Endothelial cell of umbilical vein (primary cell): ENCODE measurements at regions not wholly inside any gene's neighbourhood (a gene's known extent, or its start where the extent isn't known, plus 50 kb on each side); places are given as distances from the start of the nearest gene placed in this dataset.

Source experiments
- BruUV-seq: library from RNA; stranded (reverse); fragments of 400-500 nt; replicated peaks from 2 replicates; lab custom pipeline; 2021; lab: Mats Ljungman, UMichigan
- CTCF ChIA-PET: fragments of 300-600, 350-600 bp; sonication (Branson Sonifier 250); formaldehyde crosslinking; loops from one replicate; lab custom pipeline; 2021; ENCODE audit warnings: antibody characterized with exemption, inconsistent platforms; lab: Charles Lee
- POLR2A ChIA-PET: fragments of 300-600, 350-600 bp; sonication (Branson Sonifier 250); formaldehyde crosslinking; loops from one replicate; lab custom pipeline; 2021; ENCODE audit warnings: antibody characterized with exemption, inconsistent platforms; lab: Charles Lee
- DNase-seq: peaks from one replicate; pipeline ENCODE4 v3.0.0-alpha.2; 2011; ENCODE audit warnings: low read depth, low spot score
- FAIRE-seq: peaks from 2 replicates; lab custom pipeline; 2011; peaks lifted over from hg19 to GRCh38; lab: Jason Lieb, UNC
- H2AFZ ChIP-seq: 2 replicates; pipeline ENCODE4 v1.6.0; 2012; ENCODE audit warnings: low read depth, low read length, control low read depth, inconsistent platforms
- H3K27ac ChIP-seq: 2 replicates; pipeline ENCODE4 v1.5.1; 2011; ENCODE audit warnings: low read depth, mild to moderate bottlenecking, control low read depth, low read length, moderate library complexity; ENCODE audit not compliant: insufficient read depth
- H3K27me3 ChIP-seq, 2 experiments: 2 replicates each; pipeline versions ENCODE4 v1.6.0 to v1.6.1; 2011; ENCODE audit warnings: low read length in 2 of 2, mixed read lengths in 1 of 2; ENCODE audit not compliant: control insufficient read depth in 2 of 2, insufficient read depth in 2 of 2
- H3K36me3 ChIP-seq, 2 experiments: 2 replicates in 1 of 2; 3 replicates in 1 of 2; pipeline ENCODE4 v1.5.1; 2011; ENCODE audit warnings: low read length in 2 of 2, mild to moderate bottlenecking in 1 of 2, moderate library complexity in 1 of 2; ENCODE audit not compliant: control insufficient read depth in 2 of 2, insufficient read depth in 2 of 2; ENCODE audit errors: extremely low read depth in 1 of 2
- H3K4me1 ChIP-seq: 3 replicates; pipeline ENCODE4 v1.5.1; 2011; ENCODE audit warnings: mild to moderate bottlenecking, low read length; ENCODE audit not compliant: control insufficient read depth, insufficient read depth; ENCODE audit errors: extremely low read depth
- H3K4me2 ChIP-seq: 2 replicates; pipeline ENCODE4 v1.6.1; 2011; ENCODE audit warnings: low read length, control low read depth, mixed read lengths; ENCODE audit not compliant: insufficient read depth
- H3K4me3 ChIP-seq, 3 experiments: fragments of 200-600 bp in 1 of 3; sonication (generic), shearing (Covaris generic) in 1 of 3; replicated peaks in 1 of 3; 2 replicates each; pipeline ENCODE4 v1.5.1; 2011 to 2016; ENCODE audit warnings: control low read depth in 3 of 3, low read length in 3 of 3, mild to moderate bottlenecking in 2 of 3, inconsistent platforms in 1 of 3, low read depth in 1 of 3, moderate library complexity in 1 of 3; ENCODE audit not compliant: insufficient read depth in 1 of 3
- H3K79me2 ChIP-seq: 2 replicates; pipeline ENCODE4 v1.6.0; 2012; ENCODE audit warnings: low read length, inconsistent platforms; ENCODE audit not compliant: control insufficient read depth, insufficient read depth
- H3K9ac ChIP-seq: replicated peaks from 2 replicates; pipeline ENCODE3; 2011; ENCODE audit warnings: low read length, control low read depth; ENCODE audit not compliant: insufficient read depth; ENCODE audit errors: extremely low read depth
- H3K9me1 ChIP-seq: replicated peaks from 3 replicates; pipeline ENCODE4 v1.6.0; 2011; ENCODE audit warnings: mild to moderate bottlenecking, low read length; ENCODE audit not compliant: control insufficient read depth, insufficient read depth; ENCODE audit errors: extremely low read depth
- H3K9me3 ChIP-seq: replicated peaks from 2 replicates; pipeline ENCODE4 v1.5.1; 2012; ENCODE audit warnings: low read length, inconsistent platforms; ENCODE audit not compliant: control insufficient read depth, insufficient read depth
- H4K20me1 ChIP-seq: replicated peaks from 2 replicates; pipeline ENCODE3; 2011; ENCODE audit warnings: mild to moderate bottlenecking, low read length; ENCODE audit not compliant: control insufficient read depth, insufficient read depth; ENCODE audit errors: extremely low read depth
- EZH2 ChIP-seq: IDR thresholded peaks from 2 replicates; pipeline ENCODE4 v1.6.1; 2012; ENCODE audit warnings: borderline replicate concordance, low read depth, mild to moderate bottlenecking, moderate library complexity, low read length, inconsistent platforms; ENCODE audit not compliant: severe bottlenecking
- GATA2 ChIP-seq: IDR thresholded peaks from 2 replicates; pipeline ENCODE4 v1.7.0; 2011; ENCODE audit warnings: low read depth, mild to moderate bottlenecking, moderate library complexity, mixed read lengths, low read length; ENCODE audit not compliant: insufficient read length, insufficient read depth
- JUN ChIP-seq: IDR thresholded peaks from 2 replicates; pipeline ENCODE4 v1.6.1; 2011; ENCODE audit warnings: borderline replicate concordance, low read depth; ENCODE audit not compliant: insufficient read length, insufficient read depth
- MYC ChIP-seq: IDR thresholded peaks from one replicate; pipeline ENCODE4 v1.6.1; 2011; ENCODE audit warnings: mild to moderate bottlenecking, low read depth, low read length
- POLR2A ChIP-seq: IDR thresholded peaks from 2 replicates; pipeline ENCODE4 v1.6.1; 2012; ENCODE audit warnings: low read depth, mild to moderate bottlenecking, control low read depth, low read length
- POLR2AphosphoS5 ChIP-seq: IDR thresholded peaks from 2 replicates; pipeline ENCODE4 v1.6.1; 2012; ENCODE audit warnings: low read depth, mild to moderate bottlenecking, control low read depth, low read length, moderate library complexity; ENCODE audit not compliant: insufficient read depth
- dilution Hi-C: fragments of 300-500 bp; cut with MboI; formaldehyde crosslinking; loops from one replicate; pipeline ENCODE4 v1.15.0; 2019; ENCODE audit warnings: low sequenced_read_pairs; ENCODE audit not compliant: extremely low pct_ligation_motif_present
- intact Hi-C: fragments of 100-400 bp; cut with micrococcal nuclease; formaldehyde crosslinking; loops from one replicate; pipeline ENCODE4 v1.10.0; 2022
- TF ChIP-seq, protein P1 (sequence below), 2 donors: IDR thresholded peaks; 1 replicate in 1 of 2; 2 replicates in 1 of 2; pipeline ENCODE4 v1.5.1; 2011; ENCODE audit warnings: low read length in 2 of 2, mild to moderate bottlenecking in 2 of 2, moderate library complexity in 2 of 2, control low read depth in 1 of 2, inconsistent platforms in 1 of 2, low read depth in 1 of 2; ENCODE audit not compliant: insufficient read depth in 1 of 2; ENCODE audit errors: extremely low read depth in 1 of 2
- TF ChIP-seq, protein P2 (sequence below): IDR thresholded peaks from 2 replicates; pipeline ENCODE4 v1.6.1; 2011; ENCODE audit not compliant: insufficient read depth, insufficient read length

DNA sequence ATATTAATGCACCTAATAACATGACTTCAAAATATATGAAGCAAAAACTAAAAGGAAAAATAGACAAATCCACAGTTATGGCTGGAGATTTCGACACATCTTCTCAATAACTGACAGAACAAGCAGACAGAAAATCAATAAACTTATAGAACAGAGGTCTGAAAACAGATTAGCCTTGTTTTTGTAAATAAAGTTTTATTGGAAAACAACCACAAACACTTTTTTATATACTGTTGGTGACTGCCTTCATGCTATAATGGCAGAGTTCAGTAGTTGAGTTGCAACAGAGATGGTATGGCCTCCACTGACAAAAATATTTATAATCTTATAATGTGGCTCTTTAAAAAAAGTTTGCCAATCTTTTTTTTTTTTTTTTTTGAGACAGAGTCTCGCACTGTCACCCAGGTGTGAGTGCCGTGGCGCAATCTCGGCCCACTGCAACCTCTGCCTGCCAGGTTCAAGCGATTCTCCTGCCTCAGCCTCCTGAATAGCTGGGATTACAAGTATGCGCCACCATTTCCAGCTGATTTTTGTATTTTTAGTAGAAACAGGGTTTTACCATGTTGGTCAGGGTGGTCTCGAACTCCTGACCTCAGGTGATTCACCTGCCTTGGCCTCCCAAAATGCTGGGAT is 52.2 kb upstream of the GATA2 start:
- Histone ChIP-seq H3K4me2 (no peak overlapping the region), H3K27me3 (peaks cover 1 to 2% of the 10 kb centered on the region in 2 experiments), H3K4me1 (peaks cover 27% of the 10 kb centered on the region), H3K36me3 (no peaks in the 10 kb centered on the region), H2AFZ (no peak overlapping the region), H3K27ac (no peak overlapping the region), H3K79me2 (no peaks in the 10 kb centered on the region), H3K9me3 (no peaks in the 10 kb centered on the region), H3K9ac (no peak overlapping the region), H3K4me3 (no peak overlapping the region), H3K9me1 (no peaks in the 10 kb centered on the region), H4K20me1 (no peaks in the 10 kb centered on the region)
- ChIA-PET POLR2A (no interaction called here), CTCF (no interaction called here)
- TF ChIP-seq, protein P1, sequence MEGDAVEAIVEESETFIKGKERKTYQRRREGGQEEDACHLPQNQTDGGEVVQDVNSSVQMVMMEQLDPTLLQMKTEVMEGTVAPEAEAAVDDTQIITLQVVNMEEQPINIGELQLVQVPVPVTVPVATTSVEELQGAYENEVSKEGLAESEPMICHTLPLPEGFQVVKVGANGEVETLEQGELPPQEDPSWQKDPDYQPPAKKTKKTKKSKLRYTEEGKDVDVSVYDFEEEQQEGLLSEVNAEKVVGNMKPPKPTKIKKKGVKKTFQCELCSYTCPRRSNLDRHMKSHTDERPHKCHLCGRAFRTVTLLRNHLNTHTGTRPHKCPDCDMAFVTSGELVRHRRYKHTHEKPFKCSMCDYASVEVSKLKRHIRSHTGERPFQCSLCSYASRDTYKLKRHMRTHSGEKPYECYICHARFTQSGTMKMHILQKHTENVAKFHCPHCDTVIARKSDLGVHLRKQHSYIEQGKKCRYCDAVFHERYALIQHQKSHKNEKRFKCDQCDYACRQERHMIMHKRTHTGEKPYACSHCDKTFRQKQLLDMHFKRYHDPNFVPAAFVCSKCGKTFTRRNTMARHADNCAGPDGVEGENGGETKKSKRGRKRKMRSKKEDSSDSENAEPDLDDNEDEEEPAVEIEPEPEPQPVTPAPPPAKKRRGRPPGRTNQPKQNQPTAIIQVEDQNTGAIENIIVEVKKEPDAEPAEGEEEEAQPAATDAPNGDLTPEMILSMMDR (IDR thresholded peaks at IDR 0.05; ENCODE audit: extremely low read depth in 1 of 2, insufficient read depth in 1 of 2, low read depth in 1 of 2, low read length in 2 of 2), result no peak
- TF ChIP-seq POLR2AphosphoS5 (no peak), GATA2 (no peak)
- TF ChIP-seq, protein P2, sequence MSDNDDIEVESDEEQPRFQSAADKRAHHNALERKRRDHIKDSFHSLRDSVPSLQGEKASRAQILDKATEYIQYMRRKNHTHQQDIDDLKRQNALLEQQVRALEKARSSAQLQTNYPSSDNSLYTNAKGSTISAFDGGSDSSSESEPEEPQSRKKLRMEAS, result no peak
- intact Hi-C loops (no loop called here), dilution Hi-C loops (no loop called here)
- no TSS peak for BruUV-seq
- FAIRE-seq, result no peak
- DNase-seq, result no peak

DNA sequence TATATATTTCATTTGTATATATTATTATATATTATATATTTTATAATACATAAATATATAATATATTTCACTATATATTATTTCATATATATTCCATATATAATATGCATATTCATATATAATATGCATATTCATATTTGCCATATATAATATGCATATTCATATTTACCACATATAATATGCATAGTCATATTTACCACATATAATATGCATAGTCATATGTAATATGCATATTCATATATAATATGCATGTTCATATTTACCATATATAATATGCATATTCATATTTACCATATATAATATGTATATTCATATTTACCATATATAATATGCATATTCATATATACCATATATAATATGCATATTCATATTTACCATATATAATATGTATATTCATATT is 51.2 kb upstream of the GATA2 start:
- Histone ChIP-seq H3K36me3 (no peaks in the 10 kb centered on the region), H3K4me2 (no peak overlapping the region), H2AFZ (no peak overlapping the region), H3K27me3 (peaks cover 6 to 12% of the 10 kb centered on the region in 2 experiments), H3K9me3 (no peaks in the 10 kb centered on the region), H4K20me1 (no peaks in the 10 kb centered on the region), H3K9ac (no peak overlapping the region), H3K9me1 (no peaks in the 10 kb centered on the region), H3K27ac (no peak overlapping the region), H3K4me1 (peaks cover 18% of the 10 kb centered on the region), H3K79me2 (no peaks in the 10 kb centered on the region), H3K4me3 (no peak overlapping the region)
- dilution Hi-C loops, result no loop called here
- FAIRE-seq (no peak), DNase-seq (no peak)
- BruUV-seq, result no TSS peak
- intact Hi-C loops, result no loop called here
- no peak for TF ChIP-seq MYC
- no peak for TF ChIP-seq GATA2
- no peak for TF ChIP-seq POLR2AphosphoS5
- TF ChIP-seq EZH2, result no peak
- TF ChIP-seq, protein P1 (IDR thresholded peaks at IDR 0.05; ENCODE audit: extremely low read depth in 1 of 2, insufficient read depth in 1 of 2, low read depth in 1 of 2, low read length in 2 of 2), result no peak
- no peak for TF ChIP-seq JUN
- TF ChIP-seq, protein P2, result no peak
- TF ChIP-seq POLR2A, result no peak
- ChIA-PET POLR2A (no interaction called here), CTCF (no interaction called here)
